Left forelimb (tissue), 1 donor: ENCODE measurements at regions not wholly inside any gene's neighbourhood (a gene's known extent, or its start where the extent isn't known, plus 50 kb on each side); places are given as distances from the start of the nearest gene placed in this dataset.

Experiments used
- DNase-seq: peaks from one replicate; pipeline ENCODE4 v3.0.0-alpha.2; 2018; ENCODE audit warnings: low spot score

GRCh38 chr22:46078241-46079092, 71.9 kb upstream of the PPARA start:
- DNase-seq, result no peak

GRCh38 chr22:46079093-46079860, 71.0 kb upstream of the PPARA start:
- DNase-seq, result no peak

- DNase-seq, result no peak
Observed at GRCh38 chr22:46079861-46080821, 70.2 kb upstream of the PPARA start.

- DNase-seq, result no peak
Observed at GRCh38 chr22:46081036-46081830, 69.1 kb upstream of the PPARA start.

GRCh38 chr22:46081831-46082210, 68.5 kb upstream of the PPARA start:
- no peak for DNase-seq

GRCh38 chr22:46082633-46083032, 67.7 kb upstream of the PPARA start:
- DNase-seq, result no peak

GRCh38 chr22:46083383-46084350, 66.7 kb upstream of the PPARA start:
- DNase-seq, result no peak

GRCh38 chr22:46084376-46084775, 66.0 kb upstream of the PPARA start:
- DNase-seq, result no peak

GRCh38 chr22:46084943-46085827, 65.1 kb upstream of the PPARA start:
- DNase-seq, result no peak

- DNase-seq, result no peak
Observed at GRCh38 chr22:46085828-46086576, 64.3 kb upstream of the PPARA start.

GRCh38 chr22:46086577-46087335, 63.6 kb upstream of the PPARA start:
- DNase-seq, result no peak

GRCh38 chr22:46087336-46087690, 63.0 kb upstream of the PPARA start:
- no peak for DNase-seq

- DNase-seq, result peak; percentile 98
Observed at GRCh38 chr22:46087816-46088277, 62.5 kb upstream of the PPARA start.

GRCh38 chr22:46088541-46089311, 61.6 kb upstream of the PPARA start:
- DNase-seq, result no peak

GRCh38 chr22:46089426-46090035, 60.8 kb upstream of the PPARA start:
- DNase-seq, result no peak

- no peak for DNase-seq
Observed at GRCh38 chr22:46090036-46090591, 60.2 kb upstream of the PPARA start.
